ENCODE measurements at regions not wholly inside any gene's neighbourhood (a gene's known extent, or its start where the extent isn't known, plus 50 kb on each side); places are given as distances from the start of the nearest gene placed in this dataset.

DNA sequence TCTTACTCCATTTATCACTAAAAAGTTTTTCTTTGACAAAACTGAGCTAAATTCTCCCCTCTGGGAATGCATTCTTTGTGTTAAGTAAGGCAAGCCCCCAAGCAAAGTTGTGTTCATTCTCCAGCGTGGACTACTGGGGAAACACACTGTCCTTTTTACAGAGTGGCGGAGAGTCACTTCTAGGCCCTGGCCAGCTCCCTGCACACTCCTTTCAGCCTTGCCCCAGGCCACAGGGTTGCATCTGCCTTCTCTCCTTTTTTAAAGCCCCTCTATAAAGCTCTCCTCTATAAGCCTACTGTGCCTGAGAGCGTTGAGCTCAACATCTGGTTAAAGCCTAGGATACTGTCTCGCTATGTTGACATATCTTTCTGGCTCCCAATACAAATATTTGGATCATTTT is 803.4 kb downstream of the PCDH17 start:
- no peak for TF ChIP-seq POLR2AphosphoS5 (IDR thresholded peaks at IDR 0.05)
- TF ChIP-seq, protein P1, sequence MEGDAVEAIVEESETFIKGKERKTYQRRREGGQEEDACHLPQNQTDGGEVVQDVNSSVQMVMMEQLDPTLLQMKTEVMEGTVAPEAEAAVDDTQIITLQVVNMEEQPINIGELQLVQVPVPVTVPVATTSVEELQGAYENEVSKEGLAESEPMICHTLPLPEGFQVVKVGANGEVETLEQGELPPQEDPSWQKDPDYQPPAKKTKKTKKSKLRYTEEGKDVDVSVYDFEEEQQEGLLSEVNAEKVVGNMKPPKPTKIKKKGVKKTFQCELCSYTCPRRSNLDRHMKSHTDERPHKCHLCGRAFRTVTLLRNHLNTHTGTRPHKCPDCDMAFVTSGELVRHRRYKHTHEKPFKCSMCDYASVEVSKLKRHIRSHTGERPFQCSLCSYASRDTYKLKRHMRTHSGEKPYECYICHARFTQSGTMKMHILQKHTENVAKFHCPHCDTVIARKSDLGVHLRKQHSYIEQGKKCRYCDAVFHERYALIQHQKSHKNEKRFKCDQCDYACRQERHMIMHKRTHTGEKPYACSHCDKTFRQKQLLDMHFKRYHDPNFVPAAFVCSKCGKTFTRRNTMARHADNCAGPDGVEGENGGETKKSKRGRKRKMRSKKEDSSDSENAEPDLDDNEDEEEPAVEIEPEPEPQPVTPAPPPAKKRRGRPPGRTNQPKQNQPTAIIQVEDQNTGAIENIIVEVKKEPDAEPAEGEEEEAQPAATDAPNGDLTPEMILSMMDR (IDR thresholded peaks at IDR 0.05): no peak
